ENCODE measurements at regions not wholly inside any gene's neighbourhood (a gene's known extent, or its start where the extent isn't known, plus 50 kb on each side); places are given as distances from the start of the nearest gene placed in this dataset.
"Not testable (repeated sequence)": the region's sequence is repeated elsewhere in the genome, so short reads cannot be mapped to it uniquely, and the experiment has no call there.

- no peak overlapping the region for H3K4me3 ChIP-seq (ENCODE audit: low read length)
- no peaks in the 10 kb centered on the region for H3K9me3 ChIP-seq (ENCODE audit: low read depth, low read length)
- H3K27me3 ChIP-seq (ENCODE audit: insufficient read depth, low read length): no peaks in the 10 kb centered on the region
- H3K4me1 ChIP-seq (ENCODE audit: insufficient read depth, low read length): no peaks in the 10 kb centered on the region
Measured at GRCh38 chr10:25811052-25811685, 122.9 kb upstream of the MYO3A start.

- no peaks in the 10 kb centered on the region for H3K4me1 ChIP-seq (ENCODE audit: insufficient read depth, low read length)
- no peaks in the 10 kb centered on the region for H3K27me3 ChIP-seq (ENCODE audit: insufficient read depth, low read length)
- H3K9me3 ChIP-seq (ENCODE audit: low read depth, low read length): no peaks in the 10 kb centered on the region
- H3K4me3 ChIP-seq (ENCODE audit: low read length): no peak overlapping the region
Measured at GRCh38 chr10:25813511-25813910, 120.5 kb upstream of the MYO3A start.

- no peak overlapping the region for H3K4me3 ChIP-seq (ENCODE audit: low read length)
- no peaks in the 10 kb centered on the region for H3K27me3 ChIP-seq (ENCODE audit: insufficient read depth, low read length)
- no peaks in the 10 kb centered on the region for H3K4me1 ChIP-seq (ENCODE audit: insufficient read depth, low read length)
- no peaks in the 10 kb centered on the region for H3K9me3 ChIP-seq (ENCODE audit: low read depth, low read length)
Measured at GRCh38 chr10:25815236-25815635, 118.8 kb upstream of the MYO3A start.

GRCh38 chr10:25815999-25816768 is 117.8 kb upstream of the MYO3A start:
- no peaks in the 10 kb centered on the region for H3K4me1 ChIP-seq (ENCODE audit: insufficient read depth, low read length)
- H3K9me3 ChIP-seq (ENCODE audit: low read depth, low read length): no peaks in the 10 kb centered on the region
- no peak overlapping the region for H3K4me3 ChIP-seq (ENCODE audit: low read length)
- no peaks in the 10 kb centered on the region for H3K27me3 ChIP-seq (ENCODE audit: insufficient read depth, low read length)

- Histone ChIP-seq H3K9me3 (ENCODE audit: low read depth, low read length) (no peaks in the 10 kb centered on the region), H3K4me3 (ENCODE audit: low read length) (no peak overlapping the region), H3K4me1 (ENCODE audit: insufficient read depth, low read length) (no peaks in the 10 kb centered on the region), H3K27me3 (ENCODE audit: insufficient read depth, low read length) (no peaks in the 10 kb centered on the region)
Measured at GRCh38 chr10:25817200-25817599, 116.8 kb upstream of the MYO3A start.

GRCh38 chr10:25818751-25819150 is 115.3 kb upstream of the MYO3A start:
- Histone ChIP-seq H3K9me3 (ENCODE audit: low read depth, low read length) (no peaks in the 10 kb centered on the region), H3K4me1 (ENCODE audit: insufficient read depth, low read length) (no peaks in the 10 kb centered on the region), H3K4me3 (ENCODE audit: low read length) (no peak overlapping the region), H3K27me3 (ENCODE audit: insufficient read depth, low read length) (no peaks in the 10 kb centered on the region)

- no peaks in the 10 kb centered on the region for H3K9me3 ChIP-seq (ENCODE audit: low read depth, low read length)
- no peaks in the 10 kb centered on the region for H3K4me1 ChIP-seq (ENCODE audit: insufficient read depth, low read length)
- no peak overlapping the region for H3K4me3 ChIP-seq (ENCODE audit: low read length)
- no peaks in the 10 kb centered on the region for H3K27me3 ChIP-seq (ENCODE audit: insufficient read depth, low read length)
Measured at GRCh38 chr10:25820472-25820871, 113.6 kb upstream of the MYO3A start.

GRCh38 chr10:25820874-25821273 is 113.2 kb upstream of the MYO3A start:
- Histone ChIP-seq H3K4me3 (ENCODE audit: low read length) (peak overlapping the region; percentile 17), H3K27me3 (ENCODE audit: insufficient read depth, low read length) (no peaks in the 10 kb centered on the region), H3K9me3 (ENCODE audit: low read depth, low read length) (no peaks in the 10 kb centered on the region), H3K4me1 (ENCODE audit: insufficient read depth, low read length) (no peaks in the 10 kb centered on the region)

- H3K4me1 ChIP-seq (ENCODE audit: insufficient read depth, low read length): no peaks in the 10 kb centered on the region
- no peak overlapping the region for H3K4me3 ChIP-seq (ENCODE audit: low read length)
- H3K9me3 ChIP-seq (ENCODE audit: low read depth, low read length): no peaks in the 10 kb centered on the region
- no peaks in the 10 kb centered on the region for H3K27me3 ChIP-seq (ENCODE audit: insufficient read depth, low read length)
Measured at GRCh38 chr10:25824050-25824449, 110.0 kb upstream of the MYO3A start.

- Histone ChIP-seq H3K4me3 (ENCODE audit: low read length) (no peak overlapping the region), H3K9me3 (ENCODE audit: low read depth, low read length) (no peaks in the 10 kb centered on the region), H3K27me3 (ENCODE audit: insufficient read depth, low read length) (no peaks in the 10 kb centered on the region), H3K4me1 (ENCODE audit: insufficient read depth, low read length) (no peaks in the 10 kb centered on the region)
Measured at GRCh38 chr10:25828475-25828874, 105.6 kb upstream of the MYO3A start.

GRCh38 chr10:25831080-25831479 is 102.9 kb upstream of the MYO3A start:
- no peak overlapping the region for H3K4me3 ChIP-seq (ENCODE audit: low read length)
- H3K9me3 ChIP-seq (ENCODE audit: low read depth, low read length): no peaks in the 10 kb centered on the region
- no peaks in the 10 kb centered on the region for H3K27me3 ChIP-seq (ENCODE audit: insufficient read depth, low read length)
- no peaks in the 10 kb centered on the region for H3K4me1 ChIP-seq (ENCODE audit: insufficient read depth, low read length)

GRCh38 chr10:25839683-25840082 is 94.3 kb upstream of the MYO3A start:
- no peak overlapping the region for H3K4me3 ChIP-seq (ENCODE audit: low read length)
- H3K9me3 ChIP-seq (ENCODE audit: low read depth, low read length): no peaks in the 10 kb centered on the region
- no peaks in the 10 kb centered on the region for H3K4me1 ChIP-seq (ENCODE audit: insufficient read depth, low read length)
- no peaks in the 10 kb centered on the region for H3K27me3 ChIP-seq (ENCODE audit: insufficient read depth, low read length)

- H3K4me1 ChIP-seq (ENCODE audit: insufficient read depth, low read length); H3K4me3 ChIP-seq (ENCODE audit: low read length); H3K27me3 ChIP-seq (ENCODE audit: insufficient read depth, low read length); H3K9me3 ChIP-seq (ENCODE audit: low read depth, low read length): not testable (repeated sequence)
Measured at GRCh38 chr10:25840875-25841274, 93.2 kb upstream of the MYO3A start.

GRCh38 chr10:25842146-25842545 is 91.9 kb upstream of the MYO3A start:
- Histone ChIP-seq H3K4me1 (ENCODE audit: insufficient read depth, low read length) (no peaks in the 10 kb centered on the region), H3K9me3 (ENCODE audit: low read depth, low read length) (no peaks in the 10 kb centered on the region), H3K4me3 (ENCODE audit: low read length) (no peak overlapping the region), H3K27me3 (ENCODE audit: insufficient read depth, low read length) (no peaks in the 10 kb centered on the region)

GRCh38 chr10:25843551-25844170 is 90.4 kb upstream of the MYO3A start:
- Histone ChIP-seq H3K27me3 (ENCODE audit: insufficient read depth, low read length) (no peaks in the 10 kb centered on the region), H3K9me3 (ENCODE audit: low read depth, low read length) (no peaks in the 10 kb centered on the region), H3K4me3 (ENCODE audit: low read length) (no peak overlapping the region), H3K4me1 (ENCODE audit: insufficient read depth, low read length) (no peaks in the 10 kb centered on the region)

GRCh38 chr10:25844716-25845115 is 89.3 kb upstream of the MYO3A start:
- not testable (repeated sequence) for H3K4me1 ChIP-seq (ENCODE audit: insufficient read depth, low read length); H3K27me3 ChIP-seq (ENCODE audit: insufficient read depth, low read length); H3K4me3 ChIP-seq (ENCODE audit: low read length); H3K9me3 ChIP-seq (ENCODE audit: low read depth, low read length)

Measured in mononuclear cell (primary cell).